ENCODE measurements at regions not wholly inside any gene's neighbourhood (a gene's known extent, or its start where the extent isn't known, plus 50 kb on each side); places are given as distances from the start of the nearest gene placed in this dataset.

GRCh38 chr9:3659647-3660046, 133.8 kb upstream of the RFX3 start:
- ChIA-PET CTCF (no interaction called here), POLR2A (no interaction called here)
- Histone ChIP-seq H3K9me3 (ENCODE audit: control insufficient read depth, insufficient read depth, low read depth, low read length) (no peaks in the 10 kb centered on the region), H3K4me1 (ENCODE audit: control insufficient read depth, insufficient read depth, low read length) (no peaks in the 10 kb centered on the region), H3K27ac (ENCODE audit: low read length) (no peak overlapping the region), H3K27me3 (ENCODE audit: control insufficient read depth, insufficient read depth, low read length) (no peaks in the 10 kb centered on the region), H3K4me3 (ENCODE audit: low read depth in 2 of 2, low read length in 2 of 2) (no peak overlapping the region), H3K36me3 (ENCODE audit: control insufficient read depth, insufficient read depth, low read length) (no peaks in the 10 kb centered on the region)
- intact Hi-C loops (cut with micrococcal nuclease; ENCODE audit: unreplicated experiment) (no loop called here), in situ Hi-C loops (cut with HindIII; ENCODE audit: low pct_unique_long_range_greater_than_20kb, low sequenced_read_pairs) (no loop called here)
- DNase-seq (ENCODE audit: low read depth, low spot score) (no peak), ATAC-seq (no peak)
- no TSS peak for BruUV-seq (replicated peaks)
- TF ChIP-seq TCF7L2 (IDR thresholded peaks at IDR 0.05; ENCODE audit: low read depth, low read length) (no peak), REST (IDR thresholded peaks at IDR 0.05; ENCODE audit: insufficient read depth in 1 of 2, low read depth in 2 of 2, low read length in 1 of 2) (no peak), POLR2AphosphoS5 (IDR thresholded peaks at IDR 0.05; ENCODE audit: low read depth, low read length) (no peak), CTCF (IDR thresholded peaks at IDR 0.05) (no peak), SIN3A (IDR thresholded peaks at IDR 0.05; ENCODE audit: borderline replicate concordance, insufficient read depth, low read depth, low read length) (no peak)

- DNase-seq (ENCODE audit: low read depth, low spot score) (no peak), ATAC-seq (no peak)
- ChIA-PET POLR2A (no interaction called here), CTCF (no interaction called here)
- no peak overlapping the region for H3K4me3 ChIP-seq (ENCODE audit: low read depth in 2 of 2, low read length in 2 of 2)
- in situ Hi-C loops (cut with HindIII; ENCODE audit: low pct_unique_long_range_greater_than_20kb, low sequenced_read_pairs) (no loop called here), intact Hi-C loops (cut with micrococcal nuclease; ENCODE audit: unreplicated experiment) (no loop called here)
- H3K9me3 ChIP-seq (ENCODE audit: control insufficient read depth, insufficient read depth, low read depth, low read length): no peaks in the 10 kb centered on the region
- H3K4me1 ChIP-seq (ENCODE audit: control insufficient read depth, insufficient read depth, low read length): no peaks in the 10 kb centered on the region
- no peaks in the 10 kb centered on the region for H3K27me3 ChIP-seq (ENCODE audit: control insufficient read depth, insufficient read depth, low read length)
- no TSS peak for BruUV-seq (replicated peaks)
- H3K27ac ChIP-seq (ENCODE audit: low read length): no peak overlapping the region
- no peaks in the 10 kb centered on the region for H3K36me3 ChIP-seq (ENCODE audit: control insufficient read depth, insufficient read depth, low read length)
- TF ChIP-seq CTCF (IDR thresholded peaks at IDR 0.05) (no peak), SIN3A (IDR thresholded peaks at IDR 0.05; ENCODE audit: borderline replicate concordance, insufficient read depth, low read depth, low read length) (no peak), TCF7L2 (IDR thresholded peaks at IDR 0.05; ENCODE audit: low read depth, low read length) (no peak), REST (IDR thresholded peaks at IDR 0.05; ENCODE audit: insufficient read depth in 1 of 2, low read depth in 2 of 2, low read length in 1 of 2) (no peak)
Measured at GRCh38 chr9:3658964-3659363, 133.2 kb upstream of the RFX3 start.
